Suprapubic skin (tissue), 4 donors: ENCODE measurements at regions not wholly inside any gene's neighbourhood (a gene's known extent, or its start where the extent isn't known, plus 50 kb on each side); places are given as distances from the start of the nearest gene placed in this dataset.

Source experiments
- DNase-seq, 2 donors: peaks; one replicate each; pipeline ENCODE4 v3.0.0-alpha.2; 2019; ENCODE audit warnings: low spot score in 2 of 2
- H3K27ac ChIP-seq: fragments of 200-600 bp; sonication (generic); one replicate; pipeline ENCODE4 v1.5.1; 2019
- H3K27me3 ChIP-seq: fragments of 200-600 bp; sonication (generic); one replicate; pipeline ENCODE4 v1.5.1; 2019
- H3K36me3 ChIP-seq: fragments of 200-600 bp; sonication (generic); one replicate; pipeline ENCODE4 v1.5.1; 2019
- H3K4me1 ChIP-seq: fragments of 200-600 bp; sonication (generic); one replicate; pipeline ENCODE4 v1.5.1; 2019
- H3K4me3 ChIP-seq: fragments of 200-600 bp; sonication (generic); one replicate; pipeline ENCODE4 v1.5.1; 2019; ENCODE audit warnings: mild to moderate bottlenecking
- H3K9me3 ChIP-seq: fragments of 200-600 bp; sonication (generic); one replicate; pipeline ENCODE4 v1.5.1; 2019
- EP300 ChIP-seq: sonication (generic); formaldehyde crosslinking; IDR thresholded peaks from one replicate; pipeline ENCODE4 v1.6.1; 2017; ENCODE audit warnings: antibody characterized with exemption
- POLR2A ChIP-seq, 2 donors: fragments of 450-650 bp; IDR thresholded peaks; one replicate each; pipeline ENCODE4 v1.6.1; 2017; ENCODE audit warnings: antibody characterized with exemption in 2 of 2, mild to moderate bottlenecking in 2 of 2, moderate library complexity in 2 of 2
- POLR2AphosphoS5 ChIP-seq, 3 donors: sonication (generic); formaldehyde crosslinking; IDR thresholded peaks; one replicate each; pipeline ENCODE4 v1.6.1; 2017; ENCODE audit warnings: antibody characterized with exemption in 3 of 3
- WGBS: methylation state at CpG from one replicate; pipeline ENCODE4 v1.1.5; 2018; 5-methylcytosine and 5-hydroxymethylcytosine counted together
- TF ChIP-seq, protein P1 (sequence below), 2 donors: fragments of 200-600 bp in 1 of 2; fragments of 450-650 bp in 1 of 2; sonication (generic) in 1 of 2; IDR thresholded peaks; one replicate each; pipeline ENCODE4 v1.5.1; 2016 to 2019; ENCODE audit warnings: antibody characterized with exemption in 2 of 2, mild to moderate bottlenecking in 1 of 2, moderate library complexity in 1 of 2

DNA sequence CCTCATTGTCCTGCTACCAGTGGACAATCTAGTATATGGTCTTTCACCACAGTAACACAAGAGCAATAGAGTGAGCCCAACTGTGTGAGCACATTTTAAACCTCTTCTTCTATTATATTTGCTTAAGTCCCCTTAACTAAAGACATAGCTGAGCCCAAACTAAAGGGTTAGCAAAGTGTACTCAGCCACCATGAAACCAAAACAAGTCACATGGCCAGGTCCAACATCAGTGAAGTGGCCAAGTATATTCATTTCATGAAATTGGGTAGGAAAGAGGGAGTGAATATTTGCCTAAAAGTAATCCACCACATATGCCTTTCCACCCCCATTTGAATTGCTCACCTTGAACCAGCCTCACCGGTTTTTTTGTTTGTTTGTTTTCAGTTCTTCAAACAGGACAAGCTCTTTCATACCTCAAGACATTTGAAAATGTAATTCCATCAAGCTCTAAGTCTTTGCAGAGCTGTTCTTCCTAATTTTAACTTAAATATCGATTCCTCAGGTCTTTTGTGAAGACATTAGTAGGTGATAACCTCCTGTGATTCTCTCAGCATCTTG lies 327.0 kb upstream of the SEMA6D start:
- WGBS: 96% methylated on average over 2 of the region's 2 CpGs
- TF ChIP-seq EP300 (no peak), POLR2A (IDR thresholded peaks at IDR 0.05) (no peak), POLR2AphosphoS5 (IDR thresholded peaks at IDR 0.05) (no peak)
- TF ChIP-seq, protein P1, sequence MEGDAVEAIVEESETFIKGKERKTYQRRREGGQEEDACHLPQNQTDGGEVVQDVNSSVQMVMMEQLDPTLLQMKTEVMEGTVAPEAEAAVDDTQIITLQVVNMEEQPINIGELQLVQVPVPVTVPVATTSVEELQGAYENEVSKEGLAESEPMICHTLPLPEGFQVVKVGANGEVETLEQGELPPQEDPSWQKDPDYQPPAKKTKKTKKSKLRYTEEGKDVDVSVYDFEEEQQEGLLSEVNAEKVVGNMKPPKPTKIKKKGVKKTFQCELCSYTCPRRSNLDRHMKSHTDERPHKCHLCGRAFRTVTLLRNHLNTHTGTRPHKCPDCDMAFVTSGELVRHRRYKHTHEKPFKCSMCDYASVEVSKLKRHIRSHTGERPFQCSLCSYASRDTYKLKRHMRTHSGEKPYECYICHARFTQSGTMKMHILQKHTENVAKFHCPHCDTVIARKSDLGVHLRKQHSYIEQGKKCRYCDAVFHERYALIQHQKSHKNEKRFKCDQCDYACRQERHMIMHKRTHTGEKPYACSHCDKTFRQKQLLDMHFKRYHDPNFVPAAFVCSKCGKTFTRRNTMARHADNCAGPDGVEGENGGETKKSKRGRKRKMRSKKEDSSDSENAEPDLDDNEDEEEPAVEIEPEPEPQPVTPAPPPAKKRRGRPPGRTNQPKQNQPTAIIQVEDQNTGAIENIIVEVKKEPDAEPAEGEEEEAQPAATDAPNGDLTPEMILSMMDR (IDR thresholded peaks at IDR 0.05): no peak
- Histone ChIP-seq H3K27me3 (no peaks in the 10 kb centered on the region), H3K36me3 (no peaks in the 10 kb centered on the region), H3K27ac (no peak overlapping the region), H3K9me3 (no peaks in the 10 kb centered on the region), H3K4me3 (no peak overlapping the region), H3K4me1 (no peaks in the 10 kb centered on the region)
- DNase-seq: no peak

DNA sequence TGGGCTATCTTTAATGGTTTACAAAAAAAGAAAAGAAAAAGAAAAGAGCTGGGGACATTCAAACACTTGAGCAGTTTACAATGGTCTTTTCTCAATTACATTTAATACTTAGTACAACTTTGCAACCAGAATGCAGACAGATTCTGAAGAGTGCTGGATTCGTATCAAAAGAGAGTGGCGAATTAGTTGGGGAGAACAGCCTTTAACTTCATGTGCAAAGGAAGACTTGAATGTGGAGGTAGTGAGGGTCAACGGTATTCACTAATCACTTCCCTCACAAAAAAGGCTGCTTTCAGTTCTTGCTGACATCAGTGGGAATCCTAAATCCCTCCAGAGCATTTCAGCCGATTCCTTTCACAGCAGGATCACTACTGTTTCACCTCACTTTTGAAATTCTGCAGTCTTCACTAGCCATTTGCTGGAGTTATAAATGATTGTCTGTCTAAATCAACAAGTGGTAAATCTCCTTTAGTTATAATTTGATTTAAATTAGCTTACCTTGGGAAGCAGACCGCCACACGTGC lies 323.0 kb upstream of the SEMA6D start:
- TF ChIP-seq EP300: no peak
- TF ChIP-seq, protein P1 (IDR thresholded peaks at IDR 0.05): no peak
- no peak for TF ChIP-seq POLR2AphosphoS5 (IDR thresholded peaks at IDR 0.05)
- TF ChIP-seq POLR2A (IDR thresholded peaks at IDR 0.05): no peak
- Histone ChIP-seq H3K4me1 (no peaks in the 10 kb centered on the region), H3K27ac (no peak overlapping the region), H3K36me3 (no peaks in the 10 kb centered on the region), H3K4me3 (no peak overlapping the region), H3K27me3 (no peaks in the 10 kb centered on the region), H3K9me3 (no peaks in the 10 kb centered on the region)
- DNase-seq: no peak
- 85% methylated on average over 6 of the region's 6 CpGs for WGBS

DNA sequence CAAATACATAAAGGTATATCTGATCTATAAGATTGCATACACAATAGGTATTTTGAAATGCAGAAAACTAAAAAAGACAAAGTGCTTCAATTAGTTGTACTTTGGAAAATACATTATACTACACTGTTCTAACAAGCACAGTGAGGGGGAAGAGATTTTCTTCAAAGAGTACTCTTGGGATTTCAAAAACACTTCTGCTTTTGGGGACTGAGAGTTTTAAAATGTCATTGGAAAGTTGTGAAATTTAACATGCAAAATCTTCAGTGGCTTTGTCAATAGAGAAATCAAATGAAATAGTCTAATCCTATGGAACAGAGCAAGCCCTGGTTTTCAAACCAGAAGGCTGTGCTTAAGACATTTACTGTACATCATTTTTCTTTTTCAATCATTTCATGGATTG lies 322.2 kb upstream of the SEMA6D start:
- TF ChIP-seq POLR2AphosphoS5 (IDR thresholded peaks at IDR 0.05) (no peak), EP300 (no peak), POLR2A (IDR thresholded peaks at IDR 0.05) (no peak)
- TF ChIP-seq, protein P1 (IDR thresholded peaks at IDR 0.05): no peak
- H3K36me3 ChIP-seq: no peaks in the 10 kb centered on the region
- no peaks in the 10 kb centered on the region for H3K4me1 ChIP-seq
- DNase-seq: no peak
- H3K27ac ChIP-seq: no peak overlapping the region
- no peaks in the 10 kb centered on the region for H3K27me3 ChIP-seq
- no peak overlapping the region for H3K4me3 ChIP-seq
- no peaks in the 10 kb centered on the region for H3K9me3 ChIP-seq

DNA sequence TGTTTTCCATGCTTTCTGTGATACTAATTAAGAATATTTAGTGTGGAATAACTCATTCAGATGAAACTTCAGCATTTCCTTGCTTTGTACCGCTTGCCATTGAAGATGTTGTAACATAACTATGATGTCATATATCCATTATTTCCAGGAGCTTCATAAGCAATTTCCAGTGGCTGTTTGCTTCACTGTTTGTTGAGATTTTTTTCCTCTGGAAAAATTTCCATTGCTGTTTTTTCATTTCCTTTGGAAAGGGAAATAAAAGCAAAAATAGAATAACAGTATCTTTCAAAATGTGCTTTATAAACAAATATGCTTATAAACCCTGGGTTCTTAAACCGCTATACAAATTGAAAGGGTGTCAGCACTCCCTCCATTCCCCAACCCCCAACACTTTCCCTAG lies 319.6 kb upstream of the SEMA6D start:
- TF ChIP-seq, protein P1 (IDR thresholded peaks at IDR 0.05): no peak
- TF ChIP-seq EP300 (no peak), POLR2AphosphoS5 (IDR thresholded peaks at IDR 0.05) (no peak), POLR2A (IDR thresholded peaks at IDR 0.05) (no peak)
- H3K27ac ChIP-seq: no peak overlapping the region
- WGBS: 68% methylated on average over 2 of the region's 2 CpGs

DNA sequence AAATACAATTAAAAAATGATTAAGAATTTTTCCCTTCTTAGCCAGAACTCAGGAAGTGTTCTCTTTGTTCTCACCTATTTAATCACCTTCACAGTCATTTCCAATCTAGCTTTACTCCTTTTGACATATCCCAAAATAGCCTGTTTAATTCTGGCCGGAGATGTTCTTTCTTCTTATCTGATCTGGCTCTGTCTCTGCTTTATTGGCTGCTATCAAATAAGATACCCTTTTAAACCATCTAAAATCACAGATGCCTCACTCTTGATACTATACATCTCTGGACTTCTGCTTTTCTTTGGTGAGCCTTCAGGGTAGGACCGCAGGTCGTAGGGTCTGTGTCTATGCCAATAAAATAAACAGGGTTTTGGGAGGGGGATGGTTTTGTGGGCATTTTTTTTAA lies 319.2 kb upstream of the SEMA6D start:
- H3K27ac ChIP-seq: no peak overlapping the region
- TF ChIP-seq, protein P1 (IDR thresholded peaks at IDR 0.05): no peak
- TF ChIP-seq EP300: no peak

More for the DNA sequence above, 319.6 kb upstream of the SEMA6D start:
- H3K27me3 ChIP-seq: no peaks in the 10 kb centered on the region
- H3K9me3 ChIP-seq: no peaks in the 10 kb centered on the region
- no peaks in the 10 kb centered on the region for H3K4me1 ChIP-seq
- H3K36me3 ChIP-seq: no peaks in the 10 kb centered on the region
- H3K4me3 ChIP-seq: no peak overlapping the region
- DNase-seq: no peak

More for the DNA sequence above, 319.2 kb upstream of the SEMA6D start:
- H3K9me3 ChIP-seq: no peaks in the 10 kb centered on the region
- no peak for DNase-seq
- 46% methylated on average over 3 of the region's 3 CpGs for WGBS
- no peak overlapping the region for H3K4me3 ChIP-seq
- H3K36me3 ChIP-seq: no peaks in the 10 kb centered on the region
- no peaks in the 10 kb centered on the region for H3K27me3 ChIP-seq
- no peaks in the 10 kb centered on the region for H3K4me1 ChIP-seq
